ENCODE measurements at regions not wholly inside any gene's neighbourhood (a gene's known extent, or its start where the extent isn't known, plus 50 kb on each side); places are given as distances from the start of the nearest gene placed in this dataset.

- CTCF ChIA-PET = no interaction called here
- H3K27ac ChIP-seq (ENCODE audit: low read length) = no peak overlapping the region
- H3K9me3 ChIP-seq (ENCODE audit: control insufficient read depth, insufficient read depth, low read depth, low read length) = no peaks in the 10 kb centered on the region
- H3K36me3 ChIP-seq (ENCODE audit: control insufficient read depth, insufficient read depth, low read length) = no peaks in the 10 kb centered on the region
- DNase-seq (ENCODE audit: low read depth, low spot score) = no peak
- BruUV-seq (replicated peaks) = no TSS peak
- H3K4me1 ChIP-seq (ENCODE audit: control insufficient read depth, insufficient read depth, low read length) = no peaks in the 10 kb centered on the region
- ATAC-seq = no peak
- POLR2A ChIA-PET = no interaction called here
- TF ChIP-seq SIN3A (IDR thresholded peaks at IDR 0.05; ENCODE audit: borderline replicate concordance, insufficient read depth, low read depth, low read length) (no peak), POLR2AphosphoS5 (IDR thresholded peaks at IDR 0.05; ENCODE audit: low read depth, low read length) (no peak), TCF7L2 (IDR thresholded peaks at IDR 0.05; ENCODE audit: low read depth, low read length) (no peak)
- H3K27me3 ChIP-seq (ENCODE audit: control insufficient read depth, insufficient read depth, low read length) = peaks cover 23% of the 10 kb centered on the region
- intact Hi-C loops (cut with micrococcal nuclease; ENCODE audit: unreplicated experiment) (no loop called here), in situ Hi-C loops (cut with HindIII; ENCODE audit: low pct_unique_long_range_greater_than_20kb, low sequenced_read_pairs) (no loop called here)
- H3K4me3 ChIP-seq (ENCODE audit: low read depth in 2 of 2, low read length in 2 of 2) = no peak overlapping the region
Observed at GRCh38 chr7:156430109-156430508, 210.5 kb upstream of the RNF32 start.

DNA sequence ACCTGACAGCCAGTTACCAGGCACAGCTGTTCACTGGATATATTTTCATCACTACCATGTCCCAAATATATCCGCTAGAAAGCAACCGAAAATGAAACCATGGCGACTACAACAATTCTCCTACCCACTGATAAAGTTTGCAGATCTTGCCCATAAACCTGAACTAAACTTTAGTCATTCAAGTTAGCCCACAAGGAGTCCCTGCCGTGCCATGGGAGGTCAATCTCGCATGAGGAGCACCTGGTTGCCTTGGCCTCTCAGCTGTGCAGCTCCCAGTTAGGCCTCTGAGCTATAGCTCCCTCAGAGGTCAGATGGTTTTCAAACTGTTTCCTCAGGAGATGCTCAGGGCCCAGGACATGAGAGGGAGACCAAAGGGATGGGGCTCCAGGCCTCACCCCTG lies 211.1 kb upstream of the RNF32 start:
- in situ Hi-C loops (cut with HindIII; ENCODE audit: low pct_unique_long_range_greater_than_20kb, low sequenced_read_pairs) (no loop called here), intact Hi-C loops (cut with micrococcal nuclease; ENCODE audit: unreplicated experiment) (no loop called here)
- DNase-seq (ENCODE audit: low read depth, low spot score) = no peak
- Histone ChIP-seq H3K9me3 (ENCODE audit: control insufficient read depth, insufficient read depth, low read depth, low read length) (no peaks in the 10 kb centered on the region), H3K4me1 (ENCODE audit: control insufficient read depth, insufficient read depth, low read length) (no peaks in the 10 kb centered on the region), H3K27ac (ENCODE audit: low read length) (no peak overlapping the region), H3K4me3 (ENCODE audit: low read depth in 2 of 2, low read length in 2 of 2) (no peak overlapping the region), H3K36me3 (ENCODE audit: control insufficient read depth, insufficient read depth, low read length) (no peaks in the 10 kb centered on the region), H3K27me3 (ENCODE audit: control insufficient read depth, insufficient read depth, low read length) (peaks cover 25% of the 10 kb centered on the region)
- no peak for ATAC-seq
- POLR2A ChIA-PET = no interaction called here
- TF ChIP-seq TCF7L2 (IDR thresholded peaks at IDR 0.05; ENCODE audit: low read depth, low read length) (no peak), SIN3A (IDR thresholded peaks at IDR 0.05; ENCODE audit: borderline replicate concordance, insufficient read depth, low read depth, low read length) (no peak), POLR2AphosphoS5 (IDR thresholded peaks at IDR 0.05; ENCODE audit: low read depth, low read length) (no peak)
- TF ChIP-seq, protein P1, sequence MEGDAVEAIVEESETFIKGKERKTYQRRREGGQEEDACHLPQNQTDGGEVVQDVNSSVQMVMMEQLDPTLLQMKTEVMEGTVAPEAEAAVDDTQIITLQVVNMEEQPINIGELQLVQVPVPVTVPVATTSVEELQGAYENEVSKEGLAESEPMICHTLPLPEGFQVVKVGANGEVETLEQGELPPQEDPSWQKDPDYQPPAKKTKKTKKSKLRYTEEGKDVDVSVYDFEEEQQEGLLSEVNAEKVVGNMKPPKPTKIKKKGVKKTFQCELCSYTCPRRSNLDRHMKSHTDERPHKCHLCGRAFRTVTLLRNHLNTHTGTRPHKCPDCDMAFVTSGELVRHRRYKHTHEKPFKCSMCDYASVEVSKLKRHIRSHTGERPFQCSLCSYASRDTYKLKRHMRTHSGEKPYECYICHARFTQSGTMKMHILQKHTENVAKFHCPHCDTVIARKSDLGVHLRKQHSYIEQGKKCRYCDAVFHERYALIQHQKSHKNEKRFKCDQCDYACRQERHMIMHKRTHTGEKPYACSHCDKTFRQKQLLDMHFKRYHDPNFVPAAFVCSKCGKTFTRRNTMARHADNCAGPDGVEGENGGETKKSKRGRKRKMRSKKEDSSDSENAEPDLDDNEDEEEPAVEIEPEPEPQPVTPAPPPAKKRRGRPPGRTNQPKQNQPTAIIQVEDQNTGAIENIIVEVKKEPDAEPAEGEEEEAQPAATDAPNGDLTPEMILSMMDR (IDR thresholded peaks at IDR 0.05) = no peak
- TF ChIP-seq, protein P2, sequence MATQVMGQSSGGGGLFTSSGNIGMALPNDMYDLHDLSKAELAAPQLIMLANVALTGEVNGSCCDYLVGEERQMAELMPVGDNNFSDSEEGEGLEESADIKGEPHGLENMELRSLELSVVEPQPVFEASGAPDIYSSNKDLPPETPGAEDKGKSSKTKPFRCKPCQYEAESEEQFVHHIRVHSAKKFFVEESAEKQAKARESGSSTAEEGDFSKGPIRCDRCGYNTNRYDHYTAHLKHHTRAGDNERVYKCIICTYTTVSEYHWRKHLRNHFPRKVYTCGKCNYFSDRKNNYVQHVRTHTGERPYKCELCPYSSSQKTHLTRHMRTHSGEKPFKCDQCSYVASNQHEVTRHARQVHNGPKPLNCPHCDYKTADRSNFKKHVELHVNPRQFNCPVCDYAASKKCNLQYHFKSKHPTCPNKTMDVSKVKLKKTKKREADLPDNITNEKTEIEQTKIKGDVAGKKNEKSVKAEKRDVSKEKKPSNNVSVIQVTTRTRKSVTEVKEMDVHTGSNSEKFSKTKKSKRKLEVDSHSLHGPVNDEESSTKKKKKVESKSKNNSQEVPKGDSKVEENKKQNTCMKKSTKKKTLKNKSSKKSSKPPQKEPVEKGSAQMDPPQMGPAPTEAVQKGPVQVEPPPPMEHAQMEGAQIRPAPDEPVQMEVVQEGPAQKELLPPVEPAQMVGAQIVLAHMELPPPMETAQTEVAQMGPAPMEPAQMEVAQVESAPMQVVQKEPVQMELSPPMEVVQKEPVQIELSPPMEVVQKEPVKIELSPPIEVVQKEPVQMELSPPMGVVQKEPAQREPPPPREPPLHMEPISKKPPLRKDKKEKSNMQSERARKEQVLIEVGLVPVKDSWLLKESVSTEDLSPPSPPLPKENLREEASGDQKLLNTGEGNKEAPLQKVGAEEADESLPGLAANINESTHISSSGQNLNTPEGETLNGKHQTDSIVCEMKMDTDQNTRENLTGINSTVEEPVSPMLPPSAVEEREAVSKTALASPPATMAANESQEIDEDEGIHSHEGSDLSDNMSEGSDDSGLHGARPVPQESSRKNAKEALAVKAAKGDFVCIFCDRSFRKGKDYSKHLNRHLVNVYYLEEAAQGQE (IDR thresholded peaks at IDR 0.05; ENCODE audit: insufficient read depth in 1 of 2, low read depth in 2 of 2, low read length in 1 of 2) = no peak
- CTCF ChIA-PET = no interaction called here
- BruUV-seq (replicated peaks) = no TSS peak

- intact Hi-C loops (cut with micrococcal nuclease; ENCODE audit: unreplicated experiment) (no loop called here), in situ Hi-C loops (cut with HindIII; ENCODE audit: low pct_unique_long_range_greater_than_20kb, low sequenced_read_pairs) (no loop called here)
- ATAC-seq = no peak
- no TSS peak for BruUV-seq (replicated peaks)
- Histone ChIP-seq H3K4me1 (ENCODE audit: control insufficient read depth, insufficient read depth, low read length) (no peaks in the 10 kb centered on the region), H3K9me3 (ENCODE audit: control insufficient read depth, insufficient read depth, low read depth, low read length) (no peaks in the 10 kb centered on the region), H3K27me3 (ENCODE audit: control insufficient read depth, insufficient read depth, low read length) (peaks cover 22% of the 10 kb centered on the region), H3K4me3 (ENCODE audit: low read depth in 2 of 2, low read length in 2 of 2) (no peak overlapping the region), H3K36me3 (ENCODE audit: control insufficient read depth, insufficient read depth, low read length) (no peaks in the 10 kb centered on the region), H3K27ac (ENCODE audit: low read length) (no peak overlapping the region)
- TF ChIP-seq, protein P1 (IDR thresholded peaks at IDR 0.05) = no peak
- TF ChIP-seq, protein P2 (IDR thresholded peaks at IDR 0.05; ENCODE audit: insufficient read depth in 1 of 2, low read depth in 2 of 2, low read length in 1 of 2) = no peak
- TF ChIP-seq TCF7L2 (IDR thresholded peaks at IDR 0.05; ENCODE audit: low read depth, low read length) (no peak), SIN3A (IDR thresholded peaks at IDR 0.05; ENCODE audit: borderline replicate concordance, insufficient read depth, low read depth, low read length) (no peak), POLR2AphosphoS5 (IDR thresholded peaks at IDR 0.05; ENCODE audit: low read depth, low read length) (no peak)
- POLR2A ChIA-PET = no interaction called here
- CTCF ChIA-PET = no interaction called here
- DNase-seq (ENCODE audit: low read depth, low spot score) = no peak
Observed at GRCh38 chr7:156423876-156424275, 216.7 kb upstream of the RNF32 start.

Data from Panc1 (cell line).